HepG2 (cell line): ENCODE measurements at regions not wholly inside any gene's neighbourhood (a gene's known extent, or its start where the extent isn't known, plus 50 kb on each side); places are given as distances from the start of the nearest gene placed in this dataset.
"Not testable (repeated sequence)": the region's sequence is repeated elsewhere in the genome, so short reads cannot be mapped to it uniquely, and the experiment has no call there.

Experiments used
- GPN1 ChIP-seq: sonication (generic); formaldehyde crosslinking; IDR thresholded peaks from 2 replicates; pipeline ENCODE4 v1.5.1; 2020; ENCODE audit warnings: missing genetic modification reagents, borderline replicate concordance
- IKZF1 ChIP-seq: fragments of 450-650 bp; IDR thresholded peaks from 2 replicates; pipeline ENCODE4 v1.7.1; 2016
- JUND ChIP-seq: sonication (generic); formaldehyde crosslinking; IDR thresholded peaks from 2 replicates; pipeline ENCODE4 v1.8.0; 2022; ENCODE audit warnings: mild to moderate bottlenecking, missing genetic modification reagents
- MEIS2 ChIP-seq: sonication (generic); formaldehyde crosslinking; IDR thresholded peaks from 2 replicates; pipeline ENCODE4 v1.9.0; 2021; ENCODE audit warnings: mild to moderate bottlenecking, missing genetic modification reagents
- MXD1 ChIP-seq: sonication (generic); formaldehyde crosslinking; IDR thresholded peaks from 2 replicates; pipeline ENCODE4 v1.4.0; 2020; ENCODE audit warnings: mild to moderate bottlenecking, missing genetic modification reagents
- SNAPC4 ChIP-seq: sonication (generic); formaldehyde crosslinking; IDR thresholded peaks from 2 replicates; pipeline ENCODE4 v1.4.0; 2020; ENCODE audit warnings: mild to moderate bottlenecking, missing genetic modification reagents
- SRF ChIP-seq: IDR thresholded peaks from 2 replicates; pipeline ENCODE4 v1.6.1; 2011; ENCODE audit warnings: mild to moderate bottlenecking, low read depth, low read length, moderate library complexity
- ZFP90 ChIP-seq: sonication (generic); formaldehyde crosslinking; IDR thresholded peaks from 2 replicates; pipeline ENCODE4 v1.8.0; 2022; ENCODE audit warnings: missing genetic modification reagents, mild to moderate bottlenecking, inconsistent platforms, borderline replicate concordance
- ZNF431 ChIP-seq: sonication (generic); formaldehyde crosslinking; IDR thresholded peaks from 2 replicates; pipeline ENCODE4 v1.9.0; 2022; ENCODE audit warnings: missing genetic modification reagents, low read depth, mild to moderate bottlenecking, borderline replicate concordance
- ZNF816 ChIP-seq: sonication (generic); formaldehyde crosslinking; IDR thresholded peaks from 2 replicates; pipeline ENCODE4 v1.8.0; 2022; ENCODE audit warnings: missing genetic modification reagents, mild to moderate bottlenecking, borderline replicate concordance
- ZXDC ChIP-seq: sonication (generic); formaldehyde crosslinking; IDR thresholded peaks from 2 replicates; pipeline ENCODE4 v1.5.0; 2020; ENCODE audit warnings: mild to moderate bottlenecking, missing genetic modification reagents
- TF ChIP-seq, protein P1 (sequence below): sonication (generic); formaldehyde crosslinking; IDR thresholded peaks from 2 replicates; pipeline ENCODE4 v1.4.0; 2020; ENCODE audit warnings: missing genetic modification reagents
- TF ChIP-seq, protein P2 (sequence below): sonication (generic); formaldehyde crosslinking; IDR thresholded peaks from 2 replicates; pipeline ENCODE4 v1.9.0; 2021; ENCODE audit warnings: missing genetic modification reagents, borderline replicate concordance

GRCh38 chr16:88266935-88267551, 115.7 kb upstream of the ZNF469 start:
- TF ChIP-seq JUND (CRISPR knock-in tag); MXD1; ZXDC (CRISPR knock-in tag); MEIS2 (CRISPR knock-in tag); SNAPC4 (CRISPR knock-in tag); SRF; ZFP90; GPN1; ZNF816 (CRISPR knock-in tag); IKZF1; ZNF431: not testable (repeated sequence)
- TF ChIP-seq, protein P1, sequence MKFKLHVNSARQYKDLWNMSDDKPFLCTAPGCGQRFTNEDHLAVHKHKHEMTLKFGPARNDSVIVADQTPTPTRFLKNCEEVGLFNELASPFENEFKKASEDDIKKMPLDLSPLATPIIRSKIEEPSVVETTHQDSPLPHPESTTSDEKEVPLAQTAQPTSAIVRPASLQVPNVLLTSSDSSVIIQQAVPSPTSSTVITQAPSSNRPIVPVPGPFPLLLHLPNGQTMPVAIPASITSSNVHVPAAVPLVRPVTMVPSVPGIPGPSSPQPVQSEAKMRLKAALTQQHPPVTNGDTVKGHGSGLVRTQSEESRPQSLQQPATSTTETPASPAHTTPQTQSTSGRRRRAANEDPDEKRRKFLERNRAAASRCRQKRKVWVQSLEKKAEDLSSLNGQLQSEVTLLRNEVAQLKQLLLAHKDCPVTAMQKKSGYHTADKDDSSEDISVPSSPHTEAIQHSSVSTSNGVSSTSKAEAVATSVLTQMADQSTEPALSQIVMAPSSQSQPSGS (CRISPR knock-in tag) = not testable (repeated sequence)
- TF ChIP-seq, protein P2, sequence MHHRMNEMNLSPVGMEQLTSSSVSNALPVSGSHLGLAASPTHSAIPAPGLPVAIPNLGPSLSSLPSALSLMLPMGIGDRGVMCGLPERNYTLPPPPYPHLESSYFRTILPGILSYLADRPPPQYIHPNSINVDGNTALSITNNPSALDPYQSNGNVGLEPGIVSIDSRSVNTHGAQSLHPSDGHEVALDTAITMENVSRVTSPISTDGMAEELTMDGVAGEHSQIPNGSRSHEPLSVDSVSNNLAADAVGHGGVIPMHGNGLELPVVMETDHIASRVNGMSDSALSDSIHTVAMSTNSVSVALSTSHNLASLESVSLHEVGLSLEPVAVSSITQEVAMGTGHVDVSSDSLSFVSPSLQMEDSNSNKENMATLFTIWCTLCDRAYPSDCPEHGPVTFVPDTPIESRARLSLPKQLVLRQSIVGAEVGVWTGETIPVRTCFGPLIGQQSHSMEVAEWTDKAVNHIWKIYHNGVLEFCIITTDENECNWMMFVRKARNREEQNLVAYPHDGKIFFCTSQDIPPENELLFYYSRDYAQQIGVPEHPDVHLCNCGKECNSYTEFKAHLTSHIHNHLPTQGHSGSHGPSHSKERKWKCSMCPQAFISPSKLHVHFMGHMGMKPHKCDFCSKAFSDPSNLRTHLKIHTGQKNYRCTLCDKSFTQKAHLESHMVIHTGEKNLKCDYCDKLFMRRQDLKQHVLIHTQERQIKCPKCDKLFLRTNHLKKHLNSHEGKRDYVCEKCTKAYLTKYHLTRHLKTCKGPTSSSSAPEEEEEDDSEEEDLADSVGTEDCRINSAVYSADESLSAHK (CRISPR knock-in tag) = not testable (repeated sequence)
